ENCODE measurements at regions not wholly inside any gene's neighbourhood (a gene's known extent, or its start where the extent isn't known, plus 50 kb on each side); places are given as distances from the start of the nearest gene placed in this dataset.
A peak's percentile ranks its signal among the peaks of the same experiment; 100 is the strongest.

- DNase-seq: no peak
Observed at GRCh38 chr12:24600551-24600950, 348.4 kb downstream of the BCAT1 start.

GRCh38 chr12:24599736-24600135 lies 349.2 kb downstream of the BCAT1 start:
- DNase-seq: no peak

DNA sequence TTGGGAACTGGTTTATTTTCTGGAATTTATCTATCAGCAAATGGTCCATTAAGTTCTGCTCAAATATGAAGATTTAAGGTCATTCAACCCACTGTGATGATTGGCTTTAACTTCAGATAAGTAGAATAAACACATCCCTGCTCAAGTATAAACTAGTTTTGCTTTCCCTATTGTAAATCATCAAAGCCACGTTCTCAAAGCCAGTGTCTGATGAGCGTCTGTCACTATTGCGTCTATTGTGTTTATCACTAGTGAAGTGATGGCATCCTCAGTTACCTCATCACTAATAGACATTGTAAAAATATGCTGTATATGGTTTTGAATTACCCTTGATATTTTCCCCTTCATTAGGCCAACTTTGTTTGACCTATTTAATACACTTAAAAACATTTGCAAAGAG lies 351.3 kb downstream of the BCAT1 start:
- DNase-seq: no peak

GRCh38 chr12:24596768-24597388 lies 352.0 kb downstream of the BCAT1 start:
- DNase-seq: peak; percentile 44

DNA sequence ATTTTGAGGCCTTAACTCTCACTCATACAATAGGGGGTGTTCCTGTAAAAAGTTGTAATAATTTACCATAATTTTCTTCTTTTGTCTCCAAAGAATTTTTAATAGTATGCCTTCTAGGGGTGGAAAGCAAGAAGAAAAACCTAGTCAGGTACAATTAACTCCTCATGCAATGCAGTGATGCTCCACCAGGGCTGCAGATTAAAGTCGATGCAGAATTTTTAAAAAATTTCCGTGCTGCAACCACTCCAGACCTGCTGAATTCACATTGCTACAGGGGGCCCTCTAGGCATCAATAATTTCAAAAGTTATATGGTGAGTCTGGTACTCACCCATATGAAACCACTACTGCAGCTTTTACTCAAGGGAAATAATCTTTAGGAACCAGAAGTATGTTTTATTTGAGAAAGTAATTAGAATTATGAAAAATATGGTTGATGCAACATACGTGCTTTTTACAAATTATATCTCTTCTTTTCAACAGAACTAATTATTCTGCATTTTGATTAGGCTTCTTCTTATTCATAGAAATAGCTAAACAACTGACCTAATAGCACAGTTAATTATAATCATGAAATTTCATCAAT lies 353.2 kb downstream of the BCAT1 start:
- no peak for DNase-seq

GRCh38 chr12:24591715-24592440 lies 357.0 kb downstream of the BCAT1 start:
- DNase-seq: no peak

- DNase-seq: peak; percentile 16
Observed at GRCh38 chr12:24591079-24591626, 357.7 kb downstream of the BCAT1 start.

- no peak for DNase-seq
Observed at GRCh38 chr12:24586293-24586692, 362.6 kb downstream of the BCAT1 start.

DNA sequence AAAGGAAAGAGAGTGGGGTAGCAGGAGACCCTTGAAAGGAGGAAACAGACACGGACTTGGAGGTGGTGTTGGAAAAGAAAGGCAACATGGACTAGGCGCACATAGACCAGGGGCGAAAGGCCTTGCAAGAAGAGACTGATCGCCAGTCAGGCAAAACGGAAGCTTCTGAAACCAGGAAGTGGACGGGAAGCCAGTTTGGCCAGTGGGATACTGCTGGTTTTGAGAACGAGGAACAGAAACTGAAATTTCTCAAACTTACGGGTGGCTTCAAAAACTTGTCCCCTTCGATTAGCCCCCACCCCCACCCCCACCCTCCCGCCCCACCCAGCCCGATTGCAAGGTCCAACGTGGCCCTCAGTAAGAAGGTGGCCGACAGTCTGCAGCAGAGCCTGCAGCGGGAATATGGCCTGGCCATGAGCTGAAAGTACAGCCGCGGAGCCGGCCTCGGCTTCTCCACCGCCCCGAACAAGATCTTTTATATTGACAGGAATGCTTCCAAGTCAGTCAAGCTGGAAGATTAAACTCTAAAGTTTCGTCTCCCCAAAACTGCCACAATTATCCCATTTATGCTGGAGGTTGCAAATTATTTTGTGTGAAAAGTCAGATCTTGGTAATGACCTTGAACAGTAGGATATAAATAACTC lies 364.7 kb downstream of the BCAT1 start:
- DNase-seq: no peak

- DNase-seq: no peak
Observed at GRCh38 chr12:24582954-24583601, 365.8 kb downstream of the BCAT1 start.

DNA sequence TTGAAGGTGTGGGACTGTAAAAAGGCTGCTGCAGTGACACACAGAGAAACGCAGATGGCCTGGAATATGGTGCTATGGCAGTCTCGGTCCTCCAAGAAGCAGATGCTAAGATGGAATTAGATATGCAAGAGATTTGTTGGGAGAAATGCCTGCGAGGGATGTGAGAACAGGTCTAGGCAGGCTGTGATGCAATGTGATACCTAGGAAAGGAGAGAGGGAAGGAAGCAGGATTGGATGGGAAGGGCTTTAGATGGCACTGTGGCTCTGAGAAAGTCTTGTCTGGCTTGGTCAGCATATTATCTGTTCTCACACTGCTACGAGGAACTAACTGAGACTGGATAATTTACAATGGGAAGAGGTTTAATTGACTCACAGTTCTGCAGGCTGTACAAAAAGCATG lies 374.4 kb downstream of the BCAT1 start:
- DNase-seq: no peak

DNA sequence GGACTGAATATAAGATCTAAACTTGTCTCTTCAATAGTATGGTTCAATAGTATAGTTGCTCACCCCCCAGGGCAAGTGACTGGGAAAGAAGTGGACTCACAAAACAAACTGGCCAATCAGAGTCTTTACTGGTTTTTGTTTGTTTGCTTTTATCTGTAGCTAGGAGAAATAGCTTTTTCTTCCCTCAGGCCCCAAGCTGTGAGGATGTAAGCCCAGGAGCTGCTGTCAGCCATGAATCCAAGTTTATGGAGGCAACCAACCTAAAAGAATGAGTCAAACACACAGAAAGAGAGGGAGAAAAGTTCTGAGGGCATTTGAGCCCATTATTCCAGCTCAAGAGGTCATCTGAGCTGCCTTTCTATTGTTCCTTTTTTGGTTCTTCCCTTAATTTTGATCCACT lies 375.3 kb downstream of the BCAT1 start:
- no peak for DNase-seq

DNA sequence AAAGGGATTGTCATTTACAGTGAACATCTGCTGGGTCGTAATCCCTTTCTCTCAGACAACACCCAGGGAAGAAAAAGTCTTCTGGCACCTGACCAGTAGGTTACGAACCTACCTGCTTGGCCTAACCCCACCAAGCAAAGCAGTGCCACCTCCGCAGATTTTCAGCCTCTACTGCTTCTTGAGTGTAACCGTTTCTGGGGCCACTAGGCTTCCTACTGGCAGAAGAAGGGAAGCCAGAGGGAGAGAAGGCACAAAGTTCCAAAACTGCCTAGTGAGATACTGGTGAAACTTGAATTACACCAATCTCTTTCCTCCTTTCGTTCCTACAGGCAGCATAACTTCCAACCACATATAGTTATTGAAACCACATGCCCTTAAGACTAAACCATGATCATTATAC lies 383.6 kb downstream of the BCAT1 start:
- no peak for DNase-seq

DNA sequence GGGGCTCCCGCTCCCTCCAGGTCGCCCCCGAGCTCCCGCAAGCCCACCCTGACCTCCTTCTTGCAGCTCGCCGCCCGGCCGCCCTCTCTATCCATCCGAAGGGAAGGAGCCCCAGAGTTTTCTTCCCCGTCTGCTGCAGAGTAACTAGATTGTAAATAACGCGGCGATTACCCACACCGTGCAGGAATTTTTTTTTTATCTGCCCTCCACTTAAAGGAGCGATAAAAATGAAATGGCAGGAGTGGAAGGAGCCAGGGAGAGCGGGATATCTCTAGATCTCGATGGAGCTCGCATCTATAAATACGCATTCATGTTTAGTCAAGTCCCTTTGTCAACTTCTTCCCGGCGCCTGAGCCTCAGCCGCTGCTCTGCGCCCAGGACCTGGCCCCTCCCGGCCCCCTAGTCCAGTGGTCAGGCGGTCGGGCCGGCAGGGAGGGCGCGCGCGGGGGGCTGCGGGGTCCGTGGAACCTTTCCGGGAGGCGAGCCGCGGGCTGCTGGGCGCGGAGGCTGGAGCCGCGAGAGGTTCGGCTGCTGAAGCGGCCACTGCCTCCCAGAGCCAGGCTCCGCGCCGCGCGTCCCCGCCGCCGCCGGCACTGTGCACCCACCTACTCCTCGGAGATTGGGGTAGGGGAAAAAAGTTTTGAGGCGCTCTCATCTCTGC lies 386.0 kb downstream of the BCAT1 start:
- DNase-seq: peak; percentile 43

- DNase-seq: peak; percentile 62
Observed at GRCh38 chr12:24561882-24562770, 386.8 kb downstream of the BCAT1 start.

GRCh38 chr12:24561411-24561871 lies 387.5 kb downstream of the BCAT1 start:
- DNase-seq: peak; percentile 33

DNA sequence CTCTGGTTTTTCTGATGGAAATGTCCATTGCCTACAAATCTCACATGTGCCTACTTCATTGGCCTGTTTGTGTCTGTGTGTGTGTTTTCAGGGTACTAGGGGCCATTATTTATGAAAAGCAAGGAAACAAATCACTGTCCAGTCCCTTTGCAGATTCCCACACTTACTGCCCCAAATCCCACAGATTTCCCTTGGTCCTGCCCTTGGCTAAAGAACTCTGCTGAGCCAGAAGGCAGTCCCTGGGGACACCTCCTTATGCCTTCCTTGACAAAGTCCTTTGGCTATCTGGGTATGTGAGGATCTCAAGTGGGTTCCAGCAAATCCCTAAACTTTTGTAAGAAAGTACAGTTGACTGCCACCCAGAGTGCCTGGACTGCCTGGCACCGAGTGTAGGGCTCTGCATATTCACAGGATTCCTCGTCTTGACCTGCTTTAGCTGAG lies 388.1 kb downstream of the BCAT1 start:
- DNase-seq: peak; percentile 37

- no peak for DNase-seq
Observed at GRCh38 chr12:24560192-24560775, 388.6 kb downstream of the BCAT1 start.

- no peak for DNase-seq
Observed at GRCh38 chr12:24557738-24558137, 391.2 kb downstream of the BCAT1 start.

DNA sequence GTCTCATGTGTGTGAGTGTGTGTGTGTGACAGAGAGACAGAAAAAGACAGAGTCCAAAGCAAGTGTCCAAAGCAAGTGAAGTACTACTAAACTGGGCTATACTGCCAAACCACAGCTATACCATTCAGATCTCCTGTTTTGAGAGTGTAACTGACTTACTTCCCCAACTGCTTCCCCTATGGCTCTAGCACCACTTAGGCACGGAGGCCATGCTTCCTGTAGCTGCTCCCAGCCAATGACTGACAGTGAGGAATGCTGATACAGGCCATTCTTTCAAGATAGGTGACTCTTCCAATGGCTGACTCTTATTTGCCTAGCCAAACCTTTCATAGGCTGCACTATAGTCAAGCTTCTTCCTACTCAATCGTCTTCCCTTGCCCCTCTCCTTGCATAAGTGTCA lies 393.2 kb downstream of the BCAT1 start:
- no peak for DNase-seq
